ENCODE measurements at regions not wholly inside any gene's neighbourhood (a gene's known extent, or its start where the extent isn't known, plus 50 kb on each side); places are given as distances from the start of the nearest gene placed in this dataset.

DNA sequence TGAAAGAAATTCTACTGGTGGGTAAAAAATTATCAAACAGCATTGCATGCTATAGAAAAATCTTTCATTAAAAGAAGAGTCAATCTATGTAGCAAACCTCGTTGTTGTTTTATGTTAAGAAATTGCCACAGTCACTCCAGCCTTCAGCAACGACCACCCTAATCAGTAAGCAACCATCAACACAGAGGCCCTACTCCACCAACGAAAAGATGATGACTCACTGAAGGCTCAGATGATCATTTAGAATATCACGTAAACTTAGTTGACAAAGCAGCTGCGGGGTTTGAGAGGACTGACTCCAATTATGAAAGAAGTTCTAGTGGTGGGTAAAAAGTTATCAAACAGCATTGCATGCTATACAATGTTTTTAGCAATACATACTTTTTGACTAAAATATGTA lies 242.6 kb downstream of the DRD1 start:
- TF ChIP-seq, protein P1, sequence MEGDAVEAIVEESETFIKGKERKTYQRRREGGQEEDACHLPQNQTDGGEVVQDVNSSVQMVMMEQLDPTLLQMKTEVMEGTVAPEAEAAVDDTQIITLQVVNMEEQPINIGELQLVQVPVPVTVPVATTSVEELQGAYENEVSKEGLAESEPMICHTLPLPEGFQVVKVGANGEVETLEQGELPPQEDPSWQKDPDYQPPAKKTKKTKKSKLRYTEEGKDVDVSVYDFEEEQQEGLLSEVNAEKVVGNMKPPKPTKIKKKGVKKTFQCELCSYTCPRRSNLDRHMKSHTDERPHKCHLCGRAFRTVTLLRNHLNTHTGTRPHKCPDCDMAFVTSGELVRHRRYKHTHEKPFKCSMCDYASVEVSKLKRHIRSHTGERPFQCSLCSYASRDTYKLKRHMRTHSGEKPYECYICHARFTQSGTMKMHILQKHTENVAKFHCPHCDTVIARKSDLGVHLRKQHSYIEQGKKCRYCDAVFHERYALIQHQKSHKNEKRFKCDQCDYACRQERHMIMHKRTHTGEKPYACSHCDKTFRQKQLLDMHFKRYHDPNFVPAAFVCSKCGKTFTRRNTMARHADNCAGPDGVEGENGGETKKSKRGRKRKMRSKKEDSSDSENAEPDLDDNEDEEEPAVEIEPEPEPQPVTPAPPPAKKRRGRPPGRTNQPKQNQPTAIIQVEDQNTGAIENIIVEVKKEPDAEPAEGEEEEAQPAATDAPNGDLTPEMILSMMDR (IDR thresholded peaks at IDR 0.05) = no peak

DNA sequence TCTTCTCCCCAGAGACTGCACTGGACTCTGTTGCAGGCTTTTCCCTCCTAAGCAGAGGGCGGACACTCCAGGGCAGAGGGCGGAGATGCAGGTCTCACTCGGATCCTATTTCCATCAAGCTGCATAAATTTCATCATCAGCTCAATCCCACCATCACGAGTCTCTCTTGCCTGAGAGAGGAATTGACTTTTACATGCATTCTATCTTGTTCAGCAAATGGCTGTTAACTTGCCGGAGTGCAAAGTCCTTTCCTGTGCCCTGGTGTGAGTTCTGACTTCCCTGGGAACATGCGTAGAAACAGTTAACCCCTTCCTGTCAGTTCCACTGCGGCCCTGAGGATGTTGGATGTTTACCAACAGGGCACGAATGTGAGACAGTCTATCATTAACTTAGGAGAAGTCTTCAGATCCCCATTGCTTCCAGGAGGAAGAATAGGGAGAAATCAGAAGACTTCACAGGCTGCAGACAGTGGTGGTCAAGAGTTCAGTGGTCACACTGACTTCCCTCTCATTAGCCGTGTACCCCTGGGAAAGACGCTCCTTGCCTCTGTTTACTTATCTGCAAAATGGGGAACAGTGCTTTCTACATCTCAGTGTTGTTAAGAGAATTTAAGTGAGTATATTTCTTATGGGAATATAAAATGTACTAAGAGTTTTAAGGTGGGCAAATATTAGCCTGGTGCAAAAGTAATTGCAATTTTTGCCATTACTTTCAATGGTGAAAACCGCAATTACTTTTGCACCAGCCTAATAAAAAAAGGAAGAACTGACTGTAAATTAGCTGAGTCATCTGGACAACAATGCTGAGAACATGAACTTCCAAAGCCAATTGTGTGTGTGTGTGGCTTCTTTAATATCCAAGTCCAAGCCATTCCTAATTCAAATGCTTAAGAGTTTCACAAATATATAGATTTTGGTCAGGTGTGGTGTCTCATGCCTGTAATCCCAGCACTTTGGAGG lies 248.0 kb downstream of the DRD1 start:
- TF ChIP-seq, protein P1 (IDR thresholded peaks at IDR 0.05) = no peak

DNA sequence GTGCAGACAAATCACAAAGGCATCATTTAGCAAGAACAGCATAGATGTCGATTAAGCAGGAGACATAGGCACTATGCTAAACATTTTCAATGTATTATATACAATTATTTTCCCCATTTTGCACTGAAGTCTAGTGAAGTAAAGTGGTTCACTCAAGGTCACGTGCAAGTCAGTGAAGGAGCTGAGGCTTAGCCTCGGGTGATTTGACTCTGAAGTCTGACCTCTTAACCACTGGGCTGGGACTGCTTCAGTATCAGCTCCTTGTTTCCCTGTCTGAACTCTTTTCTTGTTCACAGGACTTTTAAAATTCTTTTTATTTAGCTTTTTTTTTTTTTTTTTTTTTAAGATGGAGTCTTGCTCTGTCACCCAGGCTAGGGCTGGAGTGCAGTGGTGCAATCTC lies 262.7 kb downstream of the DRD1 start:
- TF ChIP-seq, protein P1 (IDR thresholded peaks at IDR 0.05) = no peak

DNA sequence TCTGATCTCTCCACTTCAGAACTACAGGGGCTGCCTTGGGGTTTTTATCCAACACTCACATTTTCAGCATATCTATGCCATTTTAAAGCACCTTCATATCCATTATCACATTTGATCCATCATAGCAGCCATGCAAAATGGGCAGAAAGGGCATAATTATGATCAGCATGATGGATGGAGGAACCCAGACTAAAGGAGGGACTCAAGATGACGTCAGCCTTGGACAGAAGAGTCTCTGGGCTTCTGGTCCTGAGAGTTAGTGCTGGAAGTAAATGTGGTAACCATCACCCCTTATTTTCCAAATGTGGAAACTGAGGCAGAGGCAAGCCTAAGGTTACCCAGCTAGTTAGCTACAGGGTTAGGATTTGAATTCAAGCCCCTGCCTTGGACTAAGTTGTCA lies 273.1 kb downstream of the DRD1 start:
- TF ChIP-seq, protein P1 (IDR thresholded peaks at IDR 0.05) = no peak

DNA sequence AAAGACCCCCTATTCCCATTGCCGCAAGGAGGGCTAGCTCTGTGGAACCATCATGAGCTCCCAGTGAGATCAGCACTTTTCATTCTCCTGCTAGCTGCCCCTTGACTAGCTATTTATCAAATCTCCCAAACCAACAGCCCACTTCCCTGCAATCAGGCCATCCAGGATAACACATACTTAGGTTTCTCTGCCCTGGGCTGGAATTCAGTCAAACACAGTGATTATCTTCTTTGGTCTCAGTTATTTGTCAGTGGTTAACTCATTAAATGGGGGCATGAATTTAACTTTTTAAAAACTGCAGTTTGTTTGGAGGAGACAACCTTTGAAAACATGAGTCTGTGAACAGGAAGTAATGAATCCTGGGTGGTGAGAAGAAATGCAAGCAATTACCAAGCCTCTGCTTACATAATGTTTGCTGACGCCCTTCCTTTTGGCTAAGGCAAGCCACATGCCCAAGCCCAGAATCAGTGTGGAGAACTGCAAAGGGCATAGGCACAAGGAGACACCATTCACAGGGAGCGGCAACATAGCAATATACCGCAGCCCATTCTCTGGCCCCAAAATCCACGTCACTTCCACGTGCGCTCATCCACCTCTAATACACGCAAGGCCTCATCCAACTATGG lies 275.0 kb downstream of the DRD1 start:
- TF ChIP-seq, protein P1 (IDR thresholded peaks at IDR 0.05) = no peak

DNA sequence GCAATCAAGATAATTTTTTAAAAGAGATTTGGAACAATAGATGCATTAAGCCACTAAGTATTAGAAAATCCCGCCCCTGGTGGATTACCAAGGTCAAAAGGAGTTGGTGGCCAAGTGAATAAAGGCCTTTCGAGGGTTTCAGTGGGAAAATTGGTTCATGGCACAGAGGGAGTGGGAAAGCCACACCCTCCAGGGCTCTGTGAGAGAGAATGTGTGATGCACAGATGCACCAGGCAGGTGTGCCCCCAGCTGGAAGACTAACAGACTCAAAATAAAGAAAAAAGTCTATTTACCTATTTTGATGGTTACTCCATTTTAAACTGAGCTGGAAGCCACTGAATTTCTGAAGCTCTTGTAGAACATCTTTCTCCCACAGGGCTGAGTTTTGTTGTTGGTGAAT lies 278.0 kb downstream of the DRD1 start:
- TF ChIP-seq, protein P1 (IDR thresholded peaks at IDR 0.05) = no peak

DNA sequence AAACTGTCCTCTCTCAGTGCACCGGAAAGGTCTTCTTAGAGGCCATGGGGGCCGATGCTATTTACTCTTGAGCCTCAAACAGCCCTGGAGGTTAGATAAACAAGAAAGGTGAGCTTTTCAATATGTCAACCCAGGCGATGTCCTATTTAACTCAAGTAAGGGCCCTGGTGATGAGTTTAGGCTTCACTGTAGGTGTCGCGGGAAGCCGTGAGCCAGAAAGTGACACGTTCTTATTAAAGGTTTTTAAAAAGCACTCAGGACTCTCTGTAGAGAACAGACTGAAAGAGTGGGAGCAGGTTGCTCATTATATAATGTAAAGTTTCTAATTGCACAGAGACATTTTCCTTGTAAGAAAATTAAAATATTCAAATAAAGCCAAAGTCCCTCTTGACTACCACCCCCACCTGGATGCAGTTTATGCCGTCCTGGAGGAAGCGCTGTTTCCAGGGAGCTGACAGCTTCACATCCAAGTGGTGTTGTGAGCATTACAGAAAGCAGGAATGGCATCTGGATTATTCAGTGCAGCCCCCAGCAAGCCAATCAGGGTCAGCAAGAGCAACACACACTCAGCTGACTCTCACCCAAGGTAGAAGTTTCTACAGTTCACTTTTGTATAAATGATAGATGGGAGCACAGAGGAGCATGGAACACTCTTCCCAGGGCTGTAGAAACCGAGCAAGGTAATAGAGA lies 280.3 kb downstream of the DRD1 start:
- TF ChIP-seq, protein P1 (IDR thresholded peaks at IDR 0.05) = no peak
